SKM-1 (cell line): ENCODE measurements at regions not wholly inside any gene's neighbourhood (a gene's known extent, or its start where the extent isn't known, plus 50 kb on each side); places are given as distances from the start of the nearest gene placed in this dataset.

Experiments used
- DNase-seq: peaks from one replicate; lab custom pipeline; 2025; ENCODE audit not compliant: unreplicated experiment; lab: John Stamatoyannopoulos, UW

- no peak for DNase-seq
Measured at GRCh38 chr1:63189677-63190076, 132.7 kb upstream of the FOXD3 start.

- DNase-seq, result no peak
Measured at GRCh38 chr1:63190171-63190570, 132.2 kb upstream of the FOXD3 start.

- DNase-seq, result no peak
Measured at GRCh38 chr1:63198871-63199394, 123.4 kb upstream of the FOXD3 start.

- DNase-seq, result no peak
Measured at GRCh38 chr1:63199706-63200335, 122.5 kb upstream of the FOXD3 start.

- no peak for DNase-seq
Measured at GRCh38 chr1:63200676-63201075, 121.7 kb upstream of the FOXD3 start.

- no peak for DNase-seq
Measured at GRCh38 chr1:63203641-63204040, 118.7 kb upstream of the FOXD3 start.

GRCh38 chr1:63205776-63206175 is 116.6 kb upstream of the FOXD3 start:
- no peak for DNase-seq

- DNase-seq, result no peak
Measured at GRCh38 chr1:63214553-63214952, 107.8 kb upstream of the FOXD3 start.

GRCh38 chr1:63223426-63223825 is 98.9 kb upstream of the FOXD3 start:
- DNase-seq, result no peak

GRCh38 chr1:63230722-63231121 is 91.6 kb upstream of the FOXD3 start:
- DNase-seq, result no peak

- DNase-seq, result no peak
Measured at GRCh38 chr1:63238721-63239120, 83.6 kb upstream of the FOXD3 start.

GRCh38 chr1:63245186-63245585 is 77.2 kb upstream of the FOXD3 start:
- no peak for DNase-seq

GRCh38 chr1:63248216-63248615 is 74.2 kb upstream of the FOXD3 start:
- DNase-seq, result no peak

- no peak for DNase-seq
Measured at GRCh38 chr1:63255153-63255552, 67.2 kb upstream of the FOXD3 start.

- DNase-seq, result peak; percentile 35
Measured at GRCh38 chr1:63261736-63262458, 60.5 kb upstream of the FOXD3 start.

- no peak for DNase-seq
Measured at GRCh38 chr1:63262459-63262770, 60.0 kb upstream of the FOXD3 start.

GRCh38 chr1:63264161-63264560 is 58.2 kb upstream of the FOXD3 start:
- no peak for DNase-seq

- DNase-seq, result no peak
Measured at GRCh38 chr1:63266857-63267256, 55.5 kb upstream of the FOXD3 start.

- no peak for DNase-seq
Measured at GRCh38 chr1:63268876-63269275, 53.5 kb upstream of the FOXD3 start.

- no peak for DNase-seq
Measured at GRCh38 chr1:63269571-63269970, 52.8 kb upstream of the FOXD3 start.
